Neural progenitor cell (in vitro differentiated cells): ENCODE measurements at regions not wholly inside any gene's neighbourhood (a gene's known extent, or its start where the extent isn't known, plus 50 kb on each side); places are given as distances from the start of the nearest gene placed in this dataset.

ENCODE experiments used
- EZH2 ChIP-seq: fragments of 200-600 bp; sonication (generic); IDR thresholded peaks from 2 replicates; pipeline ENCODE4 v1.6.1; 2017; ENCODE audit warnings: antibody characterized with exemption, mild to moderate bottlenecking, moderate library complexity
- TF ChIP-seq, protein P1 (sequence below): fragments of 200-600 bp; sonication (generic); IDR thresholded peaks from 2 replicates; pipeline ENCODE4 v1.5.1; 2017; ENCODE audit warnings: antibody characterized with exemption, mild to moderate bottlenecking

DNA sequence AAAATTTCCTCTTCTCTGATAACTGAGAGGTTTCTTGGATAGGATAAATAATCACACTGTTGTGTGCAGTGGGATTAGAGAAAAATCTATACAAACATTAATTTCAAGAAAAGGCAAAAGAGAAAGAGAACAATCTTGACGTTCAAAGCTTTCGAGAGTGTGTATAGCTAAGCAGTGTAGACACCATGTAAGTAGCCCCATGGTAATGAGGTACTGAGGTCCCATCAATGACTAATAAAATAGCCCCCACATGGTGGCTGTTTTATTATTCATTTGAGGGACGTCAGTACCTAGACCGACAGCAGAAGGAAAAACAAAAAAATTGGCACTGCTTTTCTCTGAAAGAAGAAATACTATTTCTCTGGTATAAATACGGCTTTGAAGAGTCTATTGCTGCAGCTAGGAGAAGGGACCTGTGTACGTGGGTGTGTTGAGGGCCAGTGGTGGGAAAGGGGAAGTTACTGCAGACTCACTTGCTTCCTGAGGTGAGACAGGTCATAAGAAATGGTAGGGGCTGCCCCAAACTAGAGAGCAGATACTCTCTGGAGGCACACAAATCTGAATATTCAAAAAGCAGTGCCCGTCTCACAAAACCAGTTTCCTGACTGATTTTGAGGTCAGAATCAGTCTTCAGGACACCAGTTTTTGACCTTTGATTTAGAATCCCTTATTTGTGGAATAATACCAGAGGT lies 339.8 kb downstream of the EMP1 start:
- TF ChIP-seq, protein P1, sequence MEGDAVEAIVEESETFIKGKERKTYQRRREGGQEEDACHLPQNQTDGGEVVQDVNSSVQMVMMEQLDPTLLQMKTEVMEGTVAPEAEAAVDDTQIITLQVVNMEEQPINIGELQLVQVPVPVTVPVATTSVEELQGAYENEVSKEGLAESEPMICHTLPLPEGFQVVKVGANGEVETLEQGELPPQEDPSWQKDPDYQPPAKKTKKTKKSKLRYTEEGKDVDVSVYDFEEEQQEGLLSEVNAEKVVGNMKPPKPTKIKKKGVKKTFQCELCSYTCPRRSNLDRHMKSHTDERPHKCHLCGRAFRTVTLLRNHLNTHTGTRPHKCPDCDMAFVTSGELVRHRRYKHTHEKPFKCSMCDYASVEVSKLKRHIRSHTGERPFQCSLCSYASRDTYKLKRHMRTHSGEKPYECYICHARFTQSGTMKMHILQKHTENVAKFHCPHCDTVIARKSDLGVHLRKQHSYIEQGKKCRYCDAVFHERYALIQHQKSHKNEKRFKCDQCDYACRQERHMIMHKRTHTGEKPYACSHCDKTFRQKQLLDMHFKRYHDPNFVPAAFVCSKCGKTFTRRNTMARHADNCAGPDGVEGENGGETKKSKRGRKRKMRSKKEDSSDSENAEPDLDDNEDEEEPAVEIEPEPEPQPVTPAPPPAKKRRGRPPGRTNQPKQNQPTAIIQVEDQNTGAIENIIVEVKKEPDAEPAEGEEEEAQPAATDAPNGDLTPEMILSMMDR: no peak
- no peak for TF ChIP-seq EZH2
